GM23248 (cell line): ENCODE measurements at regions not wholly inside any gene's neighbourhood (a gene's known extent, or its start where the extent isn't known, plus 50 kb on each side); places are given as distances from the start of the nearest gene placed in this dataset.
A peak's percentile ranks its signal among the peaks of the same experiment; 100 is the strongest.

ENCODE experiments used
- DNase-seq: peaks from one replicate; pipeline ENCODE4 v3.0.0-alpha.2; 2015
- H2AFZ ChIP-seq: fragments of 200-600 bp; sonication (generic); 2 replicates; pipeline ENCODE4 v1.6.1; 2016; ENCODE audit warnings: antibody characterized with exemption
- H3F3A ChIP-seq: fragments of 200-600 bp; sonication (generic); 2 replicates; pipeline ENCODE4 v1.6.1; 2016; ENCODE audit warnings: mild to moderate bottlenecking, antibody characterized with exemption, mixed run types; ENCODE audit not compliant: insufficient read depth
- H3K27ac ChIP-seq: fragments of 200-600 bp; sonication (generic); 2 replicates; pipeline ENCODE4 v1.5.1; 2016; ENCODE audit warnings: mild to moderate bottlenecking
- H3K27me3 ChIP-seq: fragments of 200-600 bp; sonication (generic); replicated peaks from 2 replicates; pipeline ENCODE4 v1.6.1; 2016; ENCODE audit warnings: mild to moderate bottlenecking; ENCODE audit not compliant: insufficient read depth
- H3K36me3 ChIP-seq: fragments of 200-600 bp; sonication (generic); 2 replicates; pipeline ENCODE4 v1.6.1; 2016; ENCODE audit warnings: low read depth, mild to moderate bottlenecking
- H3K4me1 ChIP-seq: fragments of 200-600 bp; sonication (generic); 2 replicates; pipeline ENCODE4 v1.6.1; 2016; ENCODE audit warnings: mild to moderate bottlenecking; ENCODE audit not compliant: insufficient read depth
- H3K4me2 ChIP-seq: fragments of 200-600 bp; sonication (generic); one replicate; pipeline ENCODE4 v1.6.1; 2016; ENCODE audit warnings: mild to moderate bottlenecking; ENCODE audit not compliant: unreplicated experiment
- H3K4me3 ChIP-seq: fragments of 200-600 bp; sonication (generic); 2 replicates; pipeline ENCODE4 v1.5.1; 2016; ENCODE audit warnings: mild to moderate bottlenecking
- H3K79me2 ChIP-seq: fragments of 200-600 bp; sonication (generic); 2 replicates; pipeline ENCODE4 v1.6.1; 2016; ENCODE audit warnings: mild to moderate bottlenecking; ENCODE audit not compliant: insufficient read depth
- H3K9ac ChIP-seq: fragments of 200-600 bp; sonication (generic); 2 replicates; pipeline ENCODE4 v1.6.1; 2016; ENCODE audit warnings: mild to moderate bottlenecking
- H3K9me2 ChIP-seq: fragments of 200-600 bp; sonication (generic); 2 replicates; pipeline ENCODE4 v1.6.1; 2016; ENCODE audit warnings: mixed run types, mild to moderate bottlenecking, moderate library complexity; ENCODE audit not compliant: insufficient read depth
- H3K9me3 ChIP-seq: fragments of 200-600 bp; sonication (generic); one replicate; pipeline ENCODE4 v1.6.1; 2017; ENCODE audit warnings: low read depth
- H4K20me1 ChIP-seq: fragments of 200-600 bp; sonication (generic); 2 replicates; pipeline ENCODE4 v1.6.0; 2016; ENCODE audit not compliant: insufficient read depth
- EZH2 ChIP-seq: fragments of 200-600 bp; sonication (generic); IDR thresholded peaks from 2 replicates; pipeline ENCODE4 v1.6.1; 2018; ENCODE audit warnings: antibody characterized with exemption, mild to moderate bottlenecking; ENCODE audit not compliant: insufficient read depth, poor library complexity, severe bottlenecking
- EZH2phosphoT487 ChIP-seq: fragments of 200-600 bp; sonication (generic); IDR thresholded peaks from 2 replicates; pipeline ENCODE4 v1.6.1; 2018; ENCODE audit warnings: antibody characterized with exemption, moderate library complexity, mild to moderate bottlenecking, low read depth; ENCODE audit not compliant: insufficient read depth
- WGBS, 2 experiments: methylation state at CpG; one replicate each; pipeline ENCODE4 v1.1.6; 2015 to 2017; ENCODE audit warnings: low lambda C conversion rate in 2 of 2, low coverage in 1 of 2; ENCODE audit errors: missing lambda C conversion rate in 2 of 2; 5-methylcytosine and 5-hydroxymethylcytosine counted together
- in situ Hi-C: fragments of 300-500 bp; cut with MboI; formaldehyde crosslinking; loops from 2 replicates; pipeline ENCODE4 v1.15.0; 2020

DNA sequence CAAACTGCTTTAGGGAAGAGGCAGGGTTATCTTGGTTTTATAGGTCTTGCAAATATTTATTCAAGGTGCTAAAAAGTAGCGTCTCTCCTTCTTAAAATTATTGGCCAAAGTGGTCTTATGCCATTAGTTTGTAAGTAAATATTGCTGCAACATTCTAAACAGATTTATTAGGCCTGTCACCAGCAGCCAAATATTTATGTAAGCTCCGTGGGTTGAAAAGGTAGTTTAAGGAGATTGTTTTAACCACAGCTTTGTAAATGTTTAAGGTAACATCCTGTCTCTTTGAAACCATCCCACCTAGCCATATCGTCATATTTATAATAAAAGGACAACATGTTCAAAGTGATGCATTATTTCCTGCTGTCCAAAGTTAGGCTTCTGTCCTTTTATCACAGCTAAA lies 210.1 kb upstream of the LNX1 start:
- Histone ChIP-seq H3K27me3 (no peaks in the 10 kb centered on the region), H3K4me2 (no peak overlapping the region), H3K36me3 (no peaks in the 10 kb centered on the region), H2AFZ (no peak overlapping the region), H4K20me1 (no peaks in the 10 kb centered on the region), H3K27ac (no peak overlapping the region), H3K9me2 (no peaks in the 10 kb centered on the region), H3K9ac (no peak overlapping the region), H3F3A (no peaks in the 10 kb centered on the region), H3K4me1 (no peaks in the 10 kb centered on the region), H3K79me2 (no peaks in the 10 kb centered on the region), H3K4me3 (no peak overlapping the region), H3K9me3 (no peaks in the 10 kb centered on the region)
- 90 to 93% methylated on average over 3 of the region's 3 CpGs for WGBS, 2 experiments
- TF ChIP-seq EZH2phosphoT487, result no peak
- TF ChIP-seq EZH2, result no peak
- in situ Hi-C loops, result no loop called here
- DNase-seq, result no peak

DNA sequence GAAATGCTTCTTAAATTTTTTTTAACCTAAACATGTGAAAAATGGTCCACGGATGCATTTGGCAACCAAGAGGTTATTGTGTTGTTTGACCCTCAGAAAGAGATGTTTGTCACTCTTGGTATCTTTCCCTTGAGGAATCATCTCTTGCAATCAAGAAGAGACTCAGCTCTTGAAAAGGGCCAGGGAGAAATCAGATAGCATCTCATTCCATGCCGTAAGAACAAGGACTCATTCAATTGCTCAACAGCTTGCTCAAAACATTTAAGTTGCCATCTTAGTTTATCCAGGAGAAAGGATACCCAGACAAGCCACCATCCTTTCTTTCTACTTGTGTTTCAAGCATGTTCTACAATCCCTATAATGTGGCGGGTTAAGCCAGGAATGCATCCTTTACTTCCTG lies 209.5 kb upstream of the LNX1 start:
- DNase-seq, result peak; percentile 26
- Histone ChIP-seq H3K79me2 (no peaks in the 10 kb centered on the region), H3K4me1 (no peaks in the 10 kb centered on the region), H4K20me1 (no peaks in the 10 kb centered on the region), H3K4me2 (no peak overlapping the region), H3K4me3 (no peak overlapping the region), H3K27ac (no peak overlapping the region), H2AFZ (no peak overlapping the region), H3K27me3 (no peaks in the 10 kb centered on the region), H3K9me3 (no peaks in the 10 kb centered on the region), H3K36me3 (no peaks in the 10 kb centered on the region), H3K9me2 (no peaks in the 10 kb centered on the region), H3F3A (no peaks in the 10 kb centered on the region), H3K9ac (no peak overlapping the region)
- in situ Hi-C loops, result no loop called here
- WGBS, 2 experiments, result 79 to 81% methylated on average over 3 of the region's 3 CpGs
- TF ChIP-seq EZH2 (no peak), EZH2phosphoT487 (no peak)

DNA sequence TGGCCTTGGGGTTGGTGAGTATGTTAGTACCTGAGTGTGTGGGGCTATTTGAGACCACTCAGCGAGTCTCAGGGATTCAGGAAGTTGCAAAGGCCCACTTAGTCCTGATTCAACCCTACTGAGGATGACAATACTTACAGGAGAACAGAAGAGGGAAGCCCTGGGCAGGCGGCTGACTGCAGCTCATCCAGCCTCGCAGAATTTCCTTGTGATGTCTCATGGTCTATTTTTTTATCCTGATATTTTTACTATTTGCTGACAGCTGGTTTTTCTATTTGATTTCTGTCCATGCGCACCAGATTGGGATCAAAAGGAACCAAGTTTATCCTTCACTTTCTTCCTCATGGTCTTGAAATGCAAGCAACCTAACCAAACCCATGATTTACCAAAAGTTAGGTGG lies 201.8 kb upstream of the LNX1 start:
- H3K36me3 ChIP-seq, result no peaks in the 10 kb centered on the region
- no peak overlapping the region for H2AFZ ChIP-seq
- in situ Hi-C loops, result no loop called here
- H3K9ac ChIP-seq, result no peak overlapping the region
- H3K27me3 ChIP-seq, result no peaks in the 10 kb centered on the region
- no peak overlapping the region for H3K27ac ChIP-seq
- no peaks in the 10 kb centered on the region for H3K9me2 ChIP-seq
- H3F3A ChIP-seq, result no peaks in the 10 kb centered on the region
- no peaks in the 10 kb centered on the region for H3K9me3 ChIP-seq
- 72 to 83% methylated on average over 4 of the region's 4 CpGs for WGBS, 2 experiments
- H3K4me2 ChIP-seq, result no peak overlapping the region
- TF ChIP-seq EZH2phosphoT487, result no peak
- no peak for TF ChIP-seq EZH2
- no peaks in the 10 kb centered on the region for H4K20me1 ChIP-seq
- no peak for DNase-seq
- no peak overlapping the region for H3K4me3 ChIP-seq
- no peaks in the 10 kb centered on the region for H3K79me2 ChIP-seq
- no peaks in the 10 kb centered on the region for H3K4me1 ChIP-seq

DNA sequence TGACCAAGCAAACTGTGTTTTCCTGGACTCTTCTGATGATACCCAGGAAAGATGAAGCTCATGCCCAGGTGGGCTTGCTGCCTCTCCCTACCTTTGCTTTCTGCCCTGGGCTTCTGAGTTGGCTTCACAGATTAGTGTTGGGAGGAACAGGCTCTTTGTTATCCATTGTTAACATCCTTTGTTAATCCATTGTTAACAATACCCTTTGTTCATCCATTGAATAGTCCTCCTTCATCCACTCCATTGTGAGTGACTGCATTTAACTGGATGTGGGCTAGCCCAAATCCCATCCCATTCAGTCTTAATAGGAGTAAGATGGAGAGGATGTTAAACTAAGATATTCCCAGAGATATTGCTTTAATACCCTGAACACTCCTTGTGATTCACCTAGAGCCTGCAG lies 199.0 kb upstream of the LNX1 start:
- TF ChIP-seq EZH2 (no peak), EZH2phosphoT487 (no peak)
- no peak overlapping the region for H3K4me2 ChIP-seq
- H3K79me2 ChIP-seq, result no peaks in the 10 kb centered on the region
- H3K4me1 ChIP-seq, result peaks cover 12% of the 10 kb centered on the region
- H3F3A ChIP-seq, result peaks cover 5% of the 10 kb centered on the region; the same call in 1 of the 2 replicates
- no peaks in the 10 kb centered on the region for H3K27me3 ChIP-seq
- H2AFZ ChIP-seq, result no peak overlapping the region
- H3K9ac ChIP-seq, result no peak overlapping the region
- H3K9me2 ChIP-seq, result no peaks in the 10 kb centered on the region
- no peaks in the 10 kb centered on the region for H3K9me3 ChIP-seq
- no peak overlapping the region for H3K4me3 ChIP-seq
- no peak for DNase-seq
- H4K20me1 ChIP-seq, result no peaks in the 10 kb centered on the region
- no peaks in the 10 kb centered on the region for H3K36me3 ChIP-seq
- in situ Hi-C loops, result no loop called here
- H3K27ac ChIP-seq, result no peak overlapping the region

DNA sequence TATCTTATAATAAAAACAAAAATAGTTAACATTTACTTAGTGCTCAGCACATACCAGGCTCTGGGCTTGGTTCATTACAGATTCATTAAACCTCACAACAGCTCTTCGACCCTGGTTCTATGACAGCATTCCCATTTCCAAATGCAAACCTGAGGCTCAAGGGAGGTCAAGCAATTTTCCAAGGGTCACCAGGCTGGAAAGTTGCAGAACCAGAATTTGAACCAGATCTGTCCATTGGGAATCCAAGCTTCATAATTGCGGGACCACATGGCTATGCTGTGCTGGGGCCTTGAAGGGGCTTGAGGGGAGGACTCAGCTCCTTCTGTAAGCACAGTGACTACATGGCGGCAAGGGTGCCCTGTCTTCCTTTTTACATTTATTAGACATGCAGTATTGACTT lies 197.3 kb upstream of the LNX1 start:
- TF ChIP-seq EZH2phosphoT487, result no peak
- no peak for TF ChIP-seq EZH2
- no peaks in the 10 kb centered on the region for H3K36me3 ChIP-seq
- 95 to 97% methylated on average over 3 of the region's 3 CpGs for WGBS, 2 experiments
- H3K4me2 ChIP-seq, result no peak overlapping the region
- no peak for DNase-seq
- no peaks in the 10 kb centered on the region for H3K9me3 ChIP-seq
- H3K4me3 ChIP-seq, result no peak overlapping the region
- H3K9me2 ChIP-seq, result no peaks in the 10 kb centered on the region
- H3K4me1 ChIP-seq, result peaks cover 12% of the 10 kb centered on the region
- H2AFZ ChIP-seq, result no peak overlapping the region
- no peaks in the 10 kb centered on the region for H3K27me3 ChIP-seq
- H3K9ac ChIP-seq, result no peak overlapping the region
- H3K79me2 ChIP-seq, result no peaks in the 10 kb centered on the region
- peaks cover 5% of the 10 kb centered on the region; the same call in 1 of the 2 replicates for H3F3A ChIP-seq
- in situ Hi-C loops, result no loop called here
- H3K27ac ChIP-seq, result no peak overlapping the region
- H4K20me1 ChIP-seq, result no peaks in the 10 kb centered on the region
